HCT116 (cell line): ENCODE measurements at regions not wholly inside any gene's neighbourhood (a gene's known extent, or its start where the extent isn't known, plus 50 kb on each side); places are given as distances from the start of the nearest gene placed in this dataset.

ENCODE experiments used
- ATAC-seq: fragments of 200-7000 bp; cut with Tn5 transposase; 2 replicates; pipeline ENCODE4 v1.9.1; 2020; ENCODE audit warnings: mild to moderate bottlenecking, moderate library complexity
- BruUV-seq: library from RNA; stranded (reverse); fragments of 400-500 nt; replicated peaks from 2 replicates; lab custom pipeline; 2021; lab: Mats Ljungman, UMichigan
- CTCF ChIA-PET: fragments of 300-600 bp; sonication (Branson Sonifier 250); formaldehyde crosslinking; loops from one replicate; lab custom pipeline; 2021; ENCODE audit warnings: antibody characterized with exemption; lab: Charles Lee
- POLR2A ChIA-PET: fragments of 300-600, 350-600 bp; sonication (Branson Sonifier 250); formaldehyde crosslinking; loops from one replicate; lab custom pipeline; 2021; ENCODE audit warnings: antibody characterized with exemption; lab: Charles Lee
- RAD21 ChIA-PET, 2 experiments: fragments of 300-600 bp; sonication (Branson Sonifier 250); formaldehyde crosslinking; loops; one replicate each; lab custom pipeline; 2023; ENCODE audit warnings: low total read pairs in 2 of 2; ENCODE audit not compliant: uncharacterized antibody in 2 of 2, unreplicated experiment in 2 of 2, low non-redundant PET in 1 of 2; lab: Charles Lee
- DNase-seq: peaks from one replicate; pipeline ENCODE4 v3.0.0-alpha.2; 2010; ENCODE audit warnings: low read depth, low spot score
- H2AFZ ChIP-seq: fragments of 200-600 bp; shearing (Covaris generic), sonication (generic); 2 replicates; pipeline ENCODE4 v1.6.1; 2017; ENCODE audit warnings: low read depth, mixed run types, mixed read lengths, antibody characterized with exemption, low read length; ENCODE audit not compliant: poor library complexity, severe bottlenecking
- H3K27ac ChIP-seq: 2 replicates; pipeline ENCODE4 v1.5.1; 2012; ENCODE audit warnings: low read depth, low read length
- H3K27me3 ChIP-seq: fragments of 200-600 bp; sonication (generic); 2 replicates; pipeline ENCODE4 v1.6.1; 2016; ENCODE audit warnings: mixed run types, low read length, mixed read lengths; ENCODE audit not compliant: insufficient read depth
- H3K36me3 ChIP-seq, 2 experiments: fragments of 200-500 bp in 1 of 2; fragments of 200-600 bp in 1 of 2; sonication (Bioruptor generic) in 1 of 2; sonication (generic) in 1 of 2; 2 replicates each; pipeline versions ENCODE4 v1.5.1 to v1.6.1; 2014 to 2016; ENCODE audit warnings: low read length in 2 of 2, inconsistent platforms in 1 of 2, mixed read lengths in 1 of 2, mixed run types in 1 of 2; ENCODE audit not compliant: insufficient read depth in 2 of 2, control insufficient read depth in 1 of 2
- H3K4me1 ChIP-seq, 2 experiments: fragments of 200-600 bp in 1 of 2; sonication (generic) in 1 of 2; 2 replicates each; pipeline versions ENCODE4 v1.5.1 to v1.6.1; 2012 to 2017; ENCODE audit warnings: low read length in 2 of 2, inconsistent platforms in 1 of 2, mild to moderate bottlenecking in 1 of 2, mixed read lengths in 1 of 2, mixed run types in 1 of 2, moderate library complexity in 1 of 2; ENCODE audit not compliant: insufficient read depth in 2 of 2, control insufficient read depth in 1 of 2
- H3K4me2 ChIP-seq: fragments of 200-600 bp; sonication (generic); 2 replicates; pipeline ENCODE4 v1.6.1; 2017; ENCODE audit warnings: mixed run types, low read length, mixed read lengths
- H3K4me3 ChIP-seq, 2 experiments: fragments of 200-600 bp in 1 of 2; sonication (generic) in 1 of 2; replicated peaks in 1 of 2; 2 replicates each; pipeline ENCODE4 v1.5.1; 2011 to 2016; ENCODE audit warnings: low read length in 2 of 2, control low read depth in 1 of 2, low read depth in 1 of 2, mild to moderate bottlenecking in 1 of 2, mixed read lengths in 1 of 2, mixed run types in 1 of 2
- H3K79me2 ChIP-seq: fragments of 200-600 bp; sonication (generic); 2 replicates; pipeline ENCODE4 v1.6.1; 2017; ENCODE audit warnings: mild to moderate bottlenecking, mixed run types, low read length, moderate library complexity, mixed read lengths; ENCODE audit not compliant: insufficient read depth
- H3K9ac ChIP-seq: fragments of 200-600 bp; sonication (generic); 2 replicates; pipeline ENCODE4 v1.6.1; 2016; ENCODE audit warnings: low read length, mixed read lengths
- H3K9me2 ChIP-seq: fragments of 200-600 bp; sonication (generic), shearing (Covaris generic); 2 replicates; pipeline ENCODE4 v1.6.1; 2017; ENCODE audit warnings: mixed run types, mild to moderate bottlenecking, moderate library complexity; ENCODE audit not compliant: insufficient read depth
- H3K9me3 ChIP-seq, 2 experiments: fragments of 200-500 bp in 1 of 2; fragments of 200-600 bp in 1 of 2; sonication (Bioruptor generic) in 1 of 2; sonication (generic) in 1 of 2; 2 replicates each; pipeline ENCODE4 v1.6.1; 2014 to 2017; ENCODE audit warnings: low read length in 2 of 2, mixed read lengths in 2 of 2, inconsistent platforms in 1 of 2, low read depth in 1 of 2, mild to moderate bottlenecking in 1 of 2, mixed run types in 1 of 2, moderate library complexity in 1 of 2; ENCODE audit not compliant: control insufficient read depth in 1 of 2, insufficient read depth in 1 of 2
- H4K20me1 ChIP-seq: fragments of 200-600 bp; sonication (generic), shearing (Covaris generic); 2 replicates; pipeline ENCODE4 v1.6.1; 2017; ENCODE audit warnings: mixed run types, mild to moderate bottlenecking, moderate library complexity; ENCODE audit not compliant: insufficient read depth
- ELF1 ChIP-seq: IDR thresholded peaks from 2 replicates; pipeline ENCODE4 v1.6.1; 2012; ENCODE audit warnings: low read depth, borderline replicate concordance
- FOSL1 ChIP-seq: IDR thresholded peaks from 2 replicates; pipeline ENCODE4 v1.6.1; 2012; ENCODE audit warnings: low read depth
- SP1 ChIP-seq: IDR thresholded peaks from 2 replicates; pipeline ENCODE4 v1.6.1; 2012; ENCODE audit warnings: low read depth
- TCF7L2 ChIP-seq: IDR thresholded peaks from 2 replicates; pipeline ENCODE4 v1.7.0; 2011; ENCODE audit warnings: borderline replicate concordance, inconsistent platforms; ENCODE audit not compliant: insufficient read depth, insufficient read length; ENCODE audit errors: extremely low read depth
- intact Hi-C: fragments of 100-400 bp; cut with micrococcal nuclease; formaldehyde crosslinking; loops from 2 replicates; pipeline ENCODE4 v1.10.0; 2022
- TF ChIP-seq, protein P1 (sequence below): IDR thresholded peaks from 2 replicates; pipeline ENCODE4 v1.6.1; 2012; ENCODE audit warnings: low read depth

DNA sequence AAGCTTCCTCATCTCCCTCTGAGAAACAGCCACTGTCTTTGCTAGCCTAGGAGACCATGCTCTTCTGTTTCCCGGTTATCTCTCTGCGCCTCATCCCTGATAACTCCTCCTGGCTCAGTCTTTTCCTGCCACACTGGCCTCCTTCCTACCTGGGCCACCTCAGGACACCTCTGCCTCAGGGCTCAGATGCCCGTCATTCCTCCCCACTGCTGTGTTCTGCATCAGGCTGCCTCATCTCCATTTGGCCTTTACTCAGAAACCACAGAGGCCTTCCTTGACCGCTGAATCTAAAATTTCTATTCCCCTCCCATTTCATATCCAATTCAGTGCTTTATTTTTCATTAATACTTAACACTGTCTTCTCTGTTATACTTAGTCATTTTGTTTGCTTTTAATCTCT lies 311.0 kb upstream of the RGS6 start:
- no peak overlapping the region for H2AFZ ChIP-seq
- ATAC-seq = no peak
- POLR2A ChIA-PET = no interaction called here

More for the DNA sequence above, 311.0 kb upstream of the RGS6 start:
- no peak overlapping the region for H3K4me2 ChIP-seq
- H3K9me2 ChIP-seq = no peaks in the 10 kb centered on the region
- CTCF ChIA-PET = no interaction called here
- intact Hi-C loops = no loop called here
- peaks cover 0 to 6% of the 10 kb centered on the region in 2 experiments; a peak in 1 of 4 replicates for H3K4me1 ChIP-seq
- DNase-seq = no peak
- no peak overlapping the region for H3K27ac ChIP-seq
- H3K79me2 ChIP-seq = no peaks in the 10 kb centered on the region
- no peak overlapping the region for H3K9ac ChIP-seq
- no peaks in the 10 kb centered on the region for H4K20me1 ChIP-seq
- no TSS peak for BruUV-seq
- no peaks in the 10 kb centered on the region for H3K27me3 ChIP-seq
- H3K36me3 ChIP-seq = no peaks in the 10 kb centered on the region
- RAD21 ChIA-PET = no interaction called here
- no peak overlapping the region for H3K4me3 ChIP-seq
- no peaks in the 10 kb centered on the region for H3K9me3 ChIP-seq
- TF ChIP-seq FOSL1 (no peak), SP1 (no peak), ELF1 (no peak), TCF7L2 (no peak)
- TF ChIP-seq, protein P1, sequence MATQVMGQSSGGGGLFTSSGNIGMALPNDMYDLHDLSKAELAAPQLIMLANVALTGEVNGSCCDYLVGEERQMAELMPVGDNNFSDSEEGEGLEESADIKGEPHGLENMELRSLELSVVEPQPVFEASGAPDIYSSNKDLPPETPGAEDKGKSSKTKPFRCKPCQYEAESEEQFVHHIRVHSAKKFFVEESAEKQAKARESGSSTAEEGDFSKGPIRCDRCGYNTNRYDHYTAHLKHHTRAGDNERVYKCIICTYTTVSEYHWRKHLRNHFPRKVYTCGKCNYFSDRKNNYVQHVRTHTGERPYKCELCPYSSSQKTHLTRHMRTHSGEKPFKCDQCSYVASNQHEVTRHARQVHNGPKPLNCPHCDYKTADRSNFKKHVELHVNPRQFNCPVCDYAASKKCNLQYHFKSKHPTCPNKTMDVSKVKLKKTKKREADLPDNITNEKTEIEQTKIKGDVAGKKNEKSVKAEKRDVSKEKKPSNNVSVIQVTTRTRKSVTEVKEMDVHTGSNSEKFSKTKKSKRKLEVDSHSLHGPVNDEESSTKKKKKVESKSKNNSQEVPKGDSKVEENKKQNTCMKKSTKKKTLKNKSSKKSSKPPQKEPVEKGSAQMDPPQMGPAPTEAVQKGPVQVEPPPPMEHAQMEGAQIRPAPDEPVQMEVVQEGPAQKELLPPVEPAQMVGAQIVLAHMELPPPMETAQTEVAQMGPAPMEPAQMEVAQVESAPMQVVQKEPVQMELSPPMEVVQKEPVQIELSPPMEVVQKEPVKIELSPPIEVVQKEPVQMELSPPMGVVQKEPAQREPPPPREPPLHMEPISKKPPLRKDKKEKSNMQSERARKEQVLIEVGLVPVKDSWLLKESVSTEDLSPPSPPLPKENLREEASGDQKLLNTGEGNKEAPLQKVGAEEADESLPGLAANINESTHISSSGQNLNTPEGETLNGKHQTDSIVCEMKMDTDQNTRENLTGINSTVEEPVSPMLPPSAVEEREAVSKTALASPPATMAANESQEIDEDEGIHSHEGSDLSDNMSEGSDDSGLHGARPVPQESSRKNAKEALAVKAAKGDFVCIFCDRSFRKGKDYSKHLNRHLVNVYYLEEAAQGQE = no peak
- TF ChIP-seq, all 23 proteins: peak for 0
